HL-60 (cell line): ENCODE measurements at regions not wholly inside any gene's neighbourhood (a gene's known extent, or its start where the extent isn't known, plus 50 kb on each side); places are given as distances from the start of the nearest gene placed in this dataset.

Source experiments
- DNase-seq, 2 experiments: peaks; one replicate each; pipeline ENCODE4 v3.0.0-alpha.2; 2010 to 2020; ENCODE audit warnings: low read depth in 1 of 2, low spot score in 1 of 2
- H3K27ac ChIP-seq: fragments of 250-450 bp; sonication (Bioruptor Pico); replicated peaks from 2 replicates; pipeline ENCODE4 v1.5.1; 2020; ENCODE audit warnings: mild to moderate bottlenecking, moderate library complexity
- H3K27me3 ChIP-seq: fragments of 250-450 bp; sonication (Bioruptor Pico); 2 replicates; pipeline ENCODE4 v1.5.1; 2021; ENCODE audit warnings: mild to moderate bottlenecking, moderate library complexity; ENCODE audit not compliant: insufficient read depth, poor library complexity, severe bottlenecking
- H3K4me3 ChIP-seq: replicated peaks from 2 replicates; pipeline ENCODE4 v1.5.1; 2011; ENCODE audit warnings: mild to moderate bottlenecking, control low read depth, low read length; ENCODE audit not compliant: insufficient read depth
- CTCF ChIP-seq: IDR thresholded peaks from one replicate; pipeline ENCODE4 v1.5.1; 2011; ENCODE audit warnings: low read length, control low read depth, inconsistent platforms; ENCODE audit not compliant: insufficient read depth
- GABPA ChIP-seq: IDR thresholded peaks from 2 replicates; pipeline ENCODE4 v1.6.1; 2012; ENCODE audit warnings: low read depth
- POLR2AphosphoS5 ChIP-seq: IDR thresholded peaks from 2 replicates; pipeline ENCODE4 v1.6.1; 2012; ENCODE audit warnings: low read depth
- REST ChIP-seq: IDR thresholded peaks from 2 replicates; pipeline ENCODE4 v1.6.1; 2012; ENCODE audit warnings: low read depth; ENCODE audit not compliant: insufficient replicate concordance
- SPI1 ChIP-seq: IDR thresholded peaks from 2 replicates; pipeline ENCODE4 v1.6.1; 2012; ENCODE audit warnings: low read depth, mild to moderate bottlenecking, borderline replicate concordance

DNA sequence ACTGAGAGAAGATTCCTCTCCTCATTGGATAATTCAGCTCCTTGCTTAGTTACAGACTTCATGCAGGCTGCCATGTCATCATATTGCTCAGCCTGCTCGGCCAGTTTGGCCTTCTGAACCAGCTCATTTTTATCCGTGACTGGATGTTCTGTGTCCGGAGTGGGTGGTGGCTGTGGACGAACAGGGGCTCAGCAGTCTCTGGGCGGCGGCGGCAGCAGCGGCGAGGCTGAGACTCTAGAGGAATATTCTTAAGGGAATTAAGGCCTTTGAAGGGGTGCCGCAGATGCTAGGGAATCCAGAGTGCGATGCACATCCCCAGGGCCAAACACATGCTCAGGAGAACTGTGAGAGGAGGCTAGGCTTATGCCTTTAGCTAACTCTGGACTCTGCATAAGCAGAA, 97.9 kb upstream of the GYPC start:
- DNase-seq = no peak
- TF ChIP-seq REST = no peak
- no peak for TF ChIP-seq CTCF
- no peak for TF ChIP-seq POLR2AphosphoS5
- TF ChIP-seq SPI1 = no peak
- TF ChIP-seq GABPA = no peak
- H3K27ac ChIP-seq = no peak overlapping the region
- no peak overlapping the region for H3K4me3 ChIP-seq
- H3K27me3 ChIP-seq = no peaks in the 10 kb centered on the region

DNA sequence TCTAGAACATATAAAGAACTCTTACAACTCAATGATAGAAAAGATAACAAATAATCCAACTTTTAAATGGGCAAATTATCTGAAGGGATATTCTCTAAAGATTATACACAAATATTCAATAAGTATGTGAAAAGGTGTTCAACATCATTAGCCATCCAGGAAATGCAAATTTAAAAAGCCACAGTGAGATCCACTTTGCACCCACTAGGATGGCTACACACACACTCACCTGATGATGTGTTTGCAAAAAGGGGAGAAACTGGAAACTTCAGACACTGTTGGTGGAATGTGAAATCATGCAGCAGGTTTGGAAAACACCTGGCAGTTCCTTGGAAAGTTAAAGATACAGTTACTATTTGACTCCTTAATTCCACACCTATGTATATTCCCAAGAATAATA, 87.2 kb upstream of the GYPC start:
- TF ChIP-seq CTCF (no peak), POLR2AphosphoS5 (no peak), GABPA (no peak), SPI1 (no peak), REST (no peak)
- no peak for DNase-seq
- Histone ChIP-seq H3K27ac (no peak overlapping the region), H3K4me3 (no peak overlapping the region), H3K27me3 (no peaks in the 10 kb centered on the region)

DNA sequence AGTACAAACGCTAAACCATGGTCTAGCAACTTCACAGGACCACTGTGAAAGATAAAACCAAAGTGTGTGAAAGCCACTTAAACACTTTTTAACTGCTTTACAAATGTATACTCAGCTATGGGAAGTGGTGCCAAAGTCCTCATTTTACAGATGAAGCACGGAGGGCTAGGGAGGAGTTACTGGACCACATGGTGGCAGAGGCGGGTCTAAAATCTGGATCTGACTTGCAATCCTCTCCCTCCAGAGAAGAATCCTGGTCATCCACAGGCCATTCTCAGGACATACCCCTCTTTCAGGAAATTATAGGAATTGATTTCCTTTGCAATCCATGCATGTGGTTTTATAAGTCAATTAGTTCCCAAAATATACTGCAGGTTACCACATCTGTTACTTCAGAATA, 84.6 kb upstream of the GYPC start:
- no peak for TF ChIP-seq POLR2AphosphoS5
- no peak for TF ChIP-seq GABPA
- TF ChIP-seq CTCF = no peak
- TF ChIP-seq SPI1 = no peak
- no peak for TF ChIP-seq REST
- Histone ChIP-seq H3K27me3 (no peaks in the 10 kb centered on the region), H3K4me3 (no peak overlapping the region), H3K27ac (no peak overlapping the region)
- no peak for DNase-seq
